ENCODE measurements at regions not wholly inside any gene's neighbourhood (a gene's known extent, or its start where the extent isn't known, plus 50 kb on each side); places are given as distances from the start of the nearest gene placed in this dataset.

DNA sequence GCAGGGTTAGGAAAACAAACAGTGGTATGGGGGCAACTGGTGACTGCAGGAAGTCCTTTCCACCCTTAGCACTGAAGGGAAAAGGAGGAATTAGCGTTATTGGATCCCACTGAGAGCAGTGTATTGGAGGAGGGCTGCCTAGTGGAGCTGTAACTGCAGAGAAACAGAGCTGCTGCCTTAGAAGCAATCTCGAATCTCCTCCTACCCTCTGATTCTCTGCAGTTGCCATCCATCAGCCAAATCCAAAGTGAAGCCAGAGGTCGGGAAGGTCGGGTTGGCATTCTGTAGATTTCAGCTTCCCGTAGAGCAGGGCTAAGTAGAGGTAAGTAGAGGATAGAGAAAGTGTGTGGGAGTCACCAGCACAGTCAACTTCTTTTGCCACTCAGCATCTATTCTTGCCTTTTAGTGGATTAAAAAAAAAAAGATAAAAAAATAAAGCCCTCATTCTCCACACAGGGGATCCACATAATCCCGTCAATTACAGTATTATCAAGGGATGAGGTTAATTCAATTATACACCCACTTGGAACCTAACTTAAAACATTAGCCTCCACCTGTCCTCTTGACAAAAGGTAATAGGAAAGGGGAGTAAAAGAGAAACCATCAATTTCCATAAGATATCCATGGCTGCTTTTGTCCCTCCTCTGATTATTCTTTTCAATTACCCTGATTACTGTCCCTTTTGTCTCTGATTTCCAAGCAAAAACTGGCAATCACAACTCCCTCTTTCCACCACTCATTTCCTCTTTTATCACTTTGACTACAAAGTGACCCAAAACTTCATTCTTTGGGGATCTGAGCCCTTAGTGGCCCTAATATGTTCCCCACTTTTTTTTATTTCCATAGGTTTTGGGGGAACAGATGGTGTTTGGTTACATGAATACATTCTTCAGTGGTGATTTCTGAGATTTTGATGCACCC, 234.7 kb downstream of the RBM26 start:
- no peak for DNase-seq (ENCODE audit: low read depth, low spot score)
- Mint-ChIP-seq H3K27me3 (ENCODE audit: low read depth) (no peaks in the 10 kb centered on the region), H3K4me3 (no peak overlapping the region), H3K27ac (ENCODE audit: unreplicated experiment) (no peak overlapping the region), H3K9me3 (peaks cover 25% of the 10 kb centered on the region), H3K4me1 (no peaks in the 10 kb centered on the region), H3K36me3 (ENCODE audit: low read depth) (peaks cover 9% of the 10 kb centered on the region)
- no peak for TF ChIP-seq CTCF (conservative IDR thresholded peaks at IDR 0.05)

DNA sequence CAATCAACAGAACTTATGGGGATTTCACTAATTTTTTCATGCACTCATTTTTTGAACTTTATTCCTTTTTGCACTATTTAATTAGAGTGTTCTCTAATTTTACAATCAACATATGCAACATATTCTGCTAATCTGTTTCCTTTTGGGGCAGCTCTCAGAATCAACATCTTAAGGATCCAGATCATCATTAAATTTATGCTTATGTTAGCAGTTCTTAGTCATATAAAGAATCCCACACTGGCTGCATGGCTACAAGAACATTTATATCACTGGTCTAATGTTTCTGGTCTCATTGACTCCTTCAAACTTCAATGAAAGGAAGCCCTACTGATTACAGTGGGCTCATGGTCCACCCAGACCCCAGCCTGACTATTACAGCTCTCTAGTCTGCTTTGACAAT, 245.2 kb downstream of the RBM26 start:
- Mint-ChIP-seq H3K4me1 (no peaks in the 10 kb centered on the region), H3K9me3 (no peaks in the 10 kb centered on the region), H3K27me3 (ENCODE audit: low read depth) (no peaks in the 10 kb centered on the region), H3K4me3 (no peak overlapping the region), H3K36me3 (ENCODE audit: low read depth) (no peaks in the 10 kb centered on the region), H3K27ac (ENCODE audit: unreplicated experiment) (no peak overlapping the region)
- TF ChIP-seq CTCF (conservative IDR thresholded peaks at IDR 0.05): no peak
- no peak for DNase-seq (ENCODE audit: low read depth, low spot score)

DNA sequence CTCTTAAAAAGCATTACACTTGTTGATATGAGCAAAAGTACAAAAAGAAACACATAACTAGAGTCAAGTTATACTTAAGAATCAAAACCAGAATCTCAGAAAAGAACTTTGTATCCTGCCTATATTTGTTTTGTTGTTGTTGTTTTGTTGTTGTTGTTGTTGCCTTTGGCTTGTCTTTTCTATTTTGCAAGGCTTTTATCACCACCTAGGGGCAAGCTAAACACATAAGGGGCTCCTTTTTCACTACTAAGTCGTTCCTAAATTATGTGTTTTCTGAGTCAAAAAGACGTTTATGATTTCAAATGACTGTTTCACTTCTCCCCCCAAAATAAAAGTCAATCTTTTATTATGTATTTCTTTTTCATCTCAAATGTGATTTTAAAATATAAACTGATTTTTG, 250.2 kb downstream of the RBM26 start:
- DNase-seq (ENCODE audit: low read depth, low spot score): no peak
- no peaks in the 10 kb centered on the region for H3K4me1 Mint-ChIP-seq
- no peak overlapping the region for H3K27ac Mint-ChIP-seq (ENCODE audit: unreplicated experiment)
- TF ChIP-seq CTCF (conservative IDR thresholded peaks at IDR 0.05): no peak
- no peak overlapping the region for H3K4me3 Mint-ChIP-seq
- no peaks in the 10 kb centered on the region for H3K36me3 Mint-ChIP-seq (ENCODE audit: low read depth)
- H3K9me3 Mint-ChIP-seq: no peaks in the 10 kb centered on the region
- no peaks in the 10 kb centered on the region for H3K27me3 Mint-ChIP-seq (ENCODE audit: low read depth)

DNA sequence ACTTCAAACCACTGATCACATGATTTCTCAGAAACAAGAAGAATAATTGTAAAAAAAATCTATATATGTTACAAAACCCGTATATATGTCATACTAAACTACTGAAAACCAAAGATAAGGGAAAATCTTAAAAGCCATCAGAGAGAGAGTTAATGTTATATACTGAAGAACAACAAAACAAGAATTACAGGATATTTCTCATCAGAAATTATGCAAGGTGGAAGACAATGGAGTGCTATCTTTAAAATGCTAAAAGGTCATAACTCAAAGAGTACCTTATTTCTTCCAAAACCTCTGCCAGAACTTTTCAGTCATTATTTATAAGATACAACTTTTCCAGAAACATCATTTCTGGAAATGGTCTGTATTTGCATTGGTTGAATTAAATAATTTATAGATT, 256.8 kb downstream of the RBM26 start:
- no peaks in the 10 kb centered on the region for H3K27me3 Mint-ChIP-seq (ENCODE audit: low read depth)
- H3K4me1 Mint-ChIP-seq: no peaks in the 10 kb centered on the region
- peaks cover 5% of the 10 kb centered on the region for H3K9me3 Mint-ChIP-seq
- H3K4me3 Mint-ChIP-seq: no peak overlapping the region
- TF ChIP-seq CTCF (conservative IDR thresholded peaks at IDR 0.05): no peak
- H3K36me3 Mint-ChIP-seq (ENCODE audit: low read depth): no peaks in the 10 kb centered on the region
- no peak overlapping the region for H3K27ac Mint-ChIP-seq (ENCODE audit: unreplicated experiment)
- no peak for DNase-seq (ENCODE audit: low read depth, low spot score)

DNA sequence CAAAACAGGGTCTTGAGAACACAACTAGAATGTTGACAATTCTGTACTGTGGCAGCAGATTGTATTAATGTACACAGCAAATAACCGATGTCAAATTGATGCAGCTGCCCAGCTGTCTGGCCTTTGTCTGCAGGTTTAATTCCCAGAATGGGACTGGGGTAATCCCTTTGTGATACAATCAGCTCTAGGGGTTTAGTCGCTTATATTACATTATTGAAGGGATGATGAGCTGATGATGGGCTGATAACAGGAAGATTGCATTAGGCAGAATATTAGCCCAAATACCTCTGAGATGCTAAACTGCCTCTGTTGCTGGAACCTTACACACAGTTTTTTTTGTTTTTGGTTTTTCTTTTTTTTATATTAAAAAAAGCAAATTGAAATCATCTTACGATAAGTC, 265.0 kb downstream of the RBM26 start:
- TF ChIP-seq CTCF (conservative IDR thresholded peaks at IDR 0.05): no peak
- Mint-ChIP-seq H3K4me3 (no peak overlapping the region), H3K4me1 (no peaks in the 10 kb centered on the region), H3K9me3 (peaks cover 8% of the 10 kb centered on the region), H3K36me3 (ENCODE audit: low read depth) (no peaks in the 10 kb centered on the region), H3K27me3 (ENCODE audit: low read depth) (no peaks in the 10 kb centered on the region), H3K27ac (ENCODE audit: unreplicated experiment) (no peak overlapping the region)
- no peak for DNase-seq (ENCODE audit: low read depth, low spot score)
